ENCODE measurements at regions not wholly inside any gene's neighbourhood (a gene's known extent, or its start where the extent isn't known, plus 50 kb on each side); places are given as distances from the start of the nearest gene placed in this dataset.

DNA sequence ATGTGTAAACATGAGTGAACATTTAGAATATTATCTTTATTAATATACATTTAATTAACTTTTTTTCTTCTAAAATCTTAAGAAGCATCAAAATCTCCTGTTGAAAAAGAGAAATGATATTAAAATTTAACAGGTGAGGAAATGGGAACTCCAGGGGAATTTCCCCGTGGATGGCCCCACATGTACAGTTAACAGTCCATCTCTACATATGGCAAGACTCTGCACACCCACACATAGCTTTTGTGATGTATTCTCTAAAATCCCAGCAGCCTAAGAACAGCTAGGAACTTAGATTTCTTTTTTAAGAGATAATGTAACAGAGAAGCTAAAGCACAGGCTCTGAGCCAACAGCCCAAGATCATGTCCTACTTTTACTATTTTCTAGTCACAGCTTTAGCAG is 556.3 kb upstream of the RGMB start:
- H3K9me3 ChIP-seq (ENCODE audit: low read length): no peaks in the 10 kb centered on the region
- H2AFZ ChIP-seq (ENCODE audit: low read length): no peak overlapping the region
- no peaks in the 10 kb centered on the region for H4K20me1 ChIP-seq (ENCODE audit: insufficient read depth, low read length)
- no peaks in the 10 kb centered on the region for H3K36me3 ChIP-seq (ENCODE audit: insufficient read depth, low read length)
- H3K4me3 ChIP-seq (ENCODE audit: low read depth, low read length, poor library complexity, severe bottlenecking): no peak overlapping the region
- H3F3A ChIP-seq (ENCODE audit: insufficient read depth, low read length): no peaks in the 10 kb centered on the region
- H3K79me2 ChIP-seq (ENCODE audit: insufficient read depth, low read length): no peaks in the 10 kb centered on the region
- TF ChIP-seq EZH2 (IDR thresholded peaks at IDR 0.05; ENCODE audit: borderline replicate concordance, low read length): no peak
- TF ChIP-seq, protein P1, sequence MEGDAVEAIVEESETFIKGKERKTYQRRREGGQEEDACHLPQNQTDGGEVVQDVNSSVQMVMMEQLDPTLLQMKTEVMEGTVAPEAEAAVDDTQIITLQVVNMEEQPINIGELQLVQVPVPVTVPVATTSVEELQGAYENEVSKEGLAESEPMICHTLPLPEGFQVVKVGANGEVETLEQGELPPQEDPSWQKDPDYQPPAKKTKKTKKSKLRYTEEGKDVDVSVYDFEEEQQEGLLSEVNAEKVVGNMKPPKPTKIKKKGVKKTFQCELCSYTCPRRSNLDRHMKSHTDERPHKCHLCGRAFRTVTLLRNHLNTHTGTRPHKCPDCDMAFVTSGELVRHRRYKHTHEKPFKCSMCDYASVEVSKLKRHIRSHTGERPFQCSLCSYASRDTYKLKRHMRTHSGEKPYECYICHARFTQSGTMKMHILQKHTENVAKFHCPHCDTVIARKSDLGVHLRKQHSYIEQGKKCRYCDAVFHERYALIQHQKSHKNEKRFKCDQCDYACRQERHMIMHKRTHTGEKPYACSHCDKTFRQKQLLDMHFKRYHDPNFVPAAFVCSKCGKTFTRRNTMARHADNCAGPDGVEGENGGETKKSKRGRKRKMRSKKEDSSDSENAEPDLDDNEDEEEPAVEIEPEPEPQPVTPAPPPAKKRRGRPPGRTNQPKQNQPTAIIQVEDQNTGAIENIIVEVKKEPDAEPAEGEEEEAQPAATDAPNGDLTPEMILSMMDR (IDR thresholded peaks at IDR 0.05; ENCODE audit: low read length): no peak
- H3K27ac ChIP-seq (ENCODE audit: low read depth, low read length, poor library complexity, severe bottlenecking): no peak overlapping the region
- H3K9me2 ChIP-seq (ENCODE audit: low read depth, low read length): no peaks in the 10 kb centered on the region
- no peak overlapping the region for H3K4me2 ChIP-seq (ENCODE audit: low read length)
- H3K4me1 ChIP-seq (ENCODE audit: insufficient read depth, low read length, severe bottlenecking): no peaks in the 10 kb centered on the region
- no peak overlapping the region for H3K9ac ChIP-seq (ENCODE audit: low read length)
- no peaks in the 10 kb centered on the region for H3K27me3 ChIP-seq (ENCODE audit: insufficient read depth, low read length)

DNA sequence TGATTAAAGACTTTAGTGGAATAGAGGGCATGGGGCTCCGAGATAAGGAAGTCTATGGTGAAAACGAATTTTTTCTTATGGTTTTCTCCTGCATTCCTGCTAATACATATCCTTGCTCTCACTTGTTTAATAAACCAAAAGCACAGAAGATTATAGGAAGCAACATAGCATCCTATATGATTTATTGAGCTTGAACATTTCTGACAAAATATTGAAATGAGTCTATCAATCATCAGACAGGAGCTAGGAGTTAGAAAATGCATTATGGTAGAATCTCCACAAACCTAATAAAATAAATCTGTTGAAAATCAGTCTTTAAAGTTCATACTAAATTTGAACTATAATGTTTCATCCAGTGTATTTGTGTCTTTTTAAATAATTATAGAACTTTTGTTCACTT is 554.6 kb upstream of the RGMB start:
- Histone ChIP-seq H3K79me2 (ENCODE audit: insufficient read depth, low read length) (no peaks in the 10 kb centered on the region), H3K4me1 (ENCODE audit: insufficient read depth, low read length, severe bottlenecking) (no peaks in the 10 kb centered on the region), H3F3A (ENCODE audit: insufficient read depth, low read length) (no peaks in the 10 kb centered on the region), H3K9ac (ENCODE audit: low read length) (no peak overlapping the region), H4K20me1 (ENCODE audit: insufficient read depth, low read length) (no peaks in the 10 kb centered on the region), H3K9me3 (ENCODE audit: low read length) (no peaks in the 10 kb centered on the region), H2AFZ (ENCODE audit: low read length) (no peak overlapping the region), H3K27me3 (ENCODE audit: insufficient read depth, low read length) (no peaks in the 10 kb centered on the region), H3K27ac (ENCODE audit: low read depth, low read length, poor library complexity, severe bottlenecking) (no peak overlapping the region), H3K4me2 (ENCODE audit: low read length) (no peak overlapping the region), H3K4me3 (ENCODE audit: low read depth, low read length, poor library complexity, severe bottlenecking) (no peak overlapping the region), H3K9me2 (ENCODE audit: low read depth, low read length) (no peaks in the 10 kb centered on the region), H3K36me3 (ENCODE audit: insufficient read depth, low read length) (no peaks in the 10 kb centered on the region)
- TF ChIP-seq, protein P1 (IDR thresholded peaks at IDR 0.05; ENCODE audit: low read length): no peak
- no peak for TF ChIP-seq EZH2 (IDR thresholded peaks at IDR 0.05; ENCODE audit: borderline replicate concordance, low read length)

DNA sequence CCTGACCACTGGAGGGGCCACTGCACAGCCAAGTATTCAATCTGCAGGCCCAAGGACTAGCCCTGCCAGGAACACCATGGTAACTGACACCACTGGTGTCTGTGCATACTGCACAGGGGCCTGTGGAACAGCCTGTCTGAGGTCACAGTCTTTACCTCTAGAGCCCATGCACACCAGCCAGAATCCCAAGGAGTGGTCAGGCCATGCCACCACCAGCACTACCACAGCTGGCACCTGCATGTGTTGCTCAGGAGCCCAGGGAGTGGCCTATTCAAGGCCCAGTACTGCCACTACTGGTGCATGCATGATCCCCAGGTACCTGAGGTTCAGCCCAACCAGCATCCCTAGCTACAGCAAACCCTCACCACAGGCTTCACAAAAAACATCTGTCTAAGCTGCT is 546.0 kb upstream of the RGMB start:
- no peak for TF ChIP-seq EZH2 (IDR thresholded peaks at IDR 0.05; ENCODE audit: borderline replicate concordance, low read length)
- TF ChIP-seq, protein P1 (IDR thresholded peaks at IDR 0.05; ENCODE audit: low read length): no peak
- H3F3A ChIP-seq (ENCODE audit: insufficient read depth, low read length): no peaks in the 10 kb centered on the region
- H3K9me2 ChIP-seq (ENCODE audit: low read depth, low read length): no peaks in the 10 kb centered on the region
- no peaks in the 10 kb centered on the region for H4K20me1 ChIP-seq (ENCODE audit: insufficient read depth, low read length)
- H3K4me2 ChIP-seq (ENCODE audit: low read length): no peak overlapping the region
- no peak overlapping the region for H3K27ac ChIP-seq (ENCODE audit: low read depth, low read length, poor library complexity, severe bottlenecking)
- H3K27me3 ChIP-seq (ENCODE audit: insufficient read depth, low read length): no peaks in the 10 kb centered on the region
- H3K4me1 ChIP-seq (ENCODE audit: insufficient read depth, low read length, severe bottlenecking): no peaks in the 10 kb centered on the region
- H3K4me3 ChIP-seq (ENCODE audit: low read depth, low read length, poor library complexity, severe bottlenecking): no peak overlapping the region
- no peaks in the 10 kb centered on the region for H3K79me2 ChIP-seq (ENCODE audit: insufficient read depth, low read length)
- no peak overlapping the region for H3K9ac ChIP-seq (ENCODE audit: low read length)
- H3K36me3 ChIP-seq (ENCODE audit: insufficient read depth, low read length): no peaks in the 10 kb centered on the region
- H3K9me3 ChIP-seq (ENCODE audit: low read length): no peaks in the 10 kb centered on the region
- no peak overlapping the region for H2AFZ ChIP-seq (ENCODE audit: low read length)

All from OCI-LY1 (cell line).